AG04450 (cell line): ENCODE measurements at regions not wholly inside any gene's neighbourhood (a gene's known extent, or its start where the extent isn't known, plus 50 kb on each side); places are given as distances from the start of the nearest gene placed in this dataset.

Experiments used
- CTCF ChIA-PET: fragments of 300-600, 350-600 bp; formaldehyde crosslinking; extraction: SDS; loops from one replicate; lab custom pipeline; 2022; ENCODE audit warnings: antibody characterized with exemption, inconsistent platforms; lab: Charles Lee
- POLR2A ChIA-PET: fragments of 350-600 bp; formaldehyde crosslinking; extraction: SDS; loops from one replicate; lab custom pipeline; 2021; ENCODE audit warnings: antibody characterized with exemption, inconsistent platforms; lab: Yijun Ruan, JAX
- DNase-seq: peaks from one replicate; pipeline ENCODE4 v3.0.0-alpha.2; 2011; ENCODE audit warnings: low read depth, low spot score
- H3K27ac ChIP-seq: one replicate; pipeline ENCODE4 v1.5.1; 2012; ENCODE audit warnings: low read depth, low read length, control low read depth
- H3K27me3 ChIP-seq: one replicate; pipeline ENCODE4 v1.6.0; 2012; ENCODE audit warnings: low read length; ENCODE audit not compliant: control insufficient read depth, insufficient read depth
- H3K4me3 ChIP-seq: 2 replicates; pipeline ENCODE4 v1.5.1; 2011; ENCODE audit warnings: mild to moderate bottlenecking, low read depth, low read length, control low read depth
- H3K9me3 ChIP-seq: 2 replicates; pipeline ENCODE4 v1.5.1; 2012; ENCODE audit warnings: low read length; ENCODE audit not compliant: control insufficient read depth, insufficient read depth
- CTCF ChIP-seq: IDR thresholded peaks from 2 replicates; pipeline ENCODE4 v1.5.1; 2011; ENCODE audit warnings: low read depth, low read length, control low read depth, inconsistent platforms

GRCh38 chr12:86662464-86662863 lies 406.3 kb upstream of the MGAT4C start:
- CTCF ChIA-PET, result interaction anchor here (0.5 kb wide), 1 partner anchor 17 kb away, joined by 3 read pairs; no protein-coding TSS in a partner anchor
- Histone ChIP-seq H3K27me3 (no peaks in the 10 kb centered on the region), H3K27ac (no peak overlapping the region), H3K9me3 (no peaks in the 10 kb centered on the region), H3K4me3 (no peak overlapping the region)
- no peak for DNase-seq
- no peak for TF ChIP-seq CTCF
- POLR2A ChIA-PET, result no interaction called here

DNA sequence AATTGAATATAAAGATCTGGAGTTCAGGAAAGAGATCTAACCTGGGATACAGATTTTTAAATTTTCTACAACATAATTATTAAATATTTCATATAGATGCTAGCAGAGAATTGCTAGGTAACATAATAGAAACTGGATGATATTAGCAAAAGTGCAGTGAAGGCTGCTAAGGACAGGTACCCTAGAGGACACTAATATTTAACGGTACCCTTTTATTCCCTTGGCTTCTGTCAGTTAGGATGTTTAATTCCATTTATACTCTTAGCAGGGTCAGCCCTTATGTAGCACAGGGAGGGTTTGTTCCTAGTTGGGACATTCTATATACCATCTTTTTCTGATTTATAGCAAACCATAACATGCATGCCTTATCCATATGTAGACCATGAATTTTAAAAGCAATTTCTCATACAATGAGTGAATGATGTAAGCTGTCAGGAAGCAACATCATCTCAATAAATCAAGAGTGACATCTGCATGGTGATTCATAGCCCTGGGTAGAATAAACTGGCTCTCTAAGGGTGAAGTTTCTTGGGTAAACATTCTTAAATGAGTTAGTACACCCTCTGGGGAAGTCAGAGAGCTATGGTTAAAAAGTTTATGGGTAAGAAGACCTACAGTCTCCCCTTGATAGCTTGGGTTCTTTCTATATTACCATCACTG lies 404.4 kb upstream of the MGAT4C start:
- CTCF ChIA-PET, result no interaction called here

GRCh38 chr12:86659985-86660384 lies 403.8 kb upstream of the MGAT4C start:
- Histone ChIP-seq H3K27me3 (no peaks in the 10 kb centered on the region), H3K9me3 (no peaks in the 10 kb centered on the region), H3K4me3 (no peak overlapping the region), H3K27ac (no peak overlapping the region)
- ChIA-PET POLR2A (no interaction called here), CTCF (no interaction called here)
- no peak for TF ChIP-seq CTCF
- DNase-seq, result no peak

More for the DNA sequence above, 404.4 kb upstream of the MGAT4C start:
- H3K4me3 ChIP-seq, result no peak overlapping the region
- TF ChIP-seq CTCF, result no peak
- POLR2A ChIA-PET, result no interaction called here
- DNase-seq, result no peak
- no peak overlapping the region for H3K27ac ChIP-seq
- no peaks in the 10 kb centered on the region for H3K27me3 ChIP-seq
- no peaks in the 10 kb centered on the region for H3K9me3 ChIP-seq

- POLR2A ChIA-PET, result no interaction called here
- no peak for DNase-seq
- no peak overlapping the region for H3K27ac ChIP-seq
- H3K9me3 ChIP-seq, result no peaks in the 10 kb centered on the region
- CTCF ChIA-PET, result no interaction called here
- H3K27me3 ChIP-seq, result no peaks in the 10 kb centered on the region
- no peak overlapping the region for H3K4me3 ChIP-seq
- TF ChIP-seq CTCF, result no peak
Measured at GRCh38 chr12:86658303-86658702, 402.1 kb upstream of the MGAT4C start.

GRCh38 chr12:86647800-86648199 lies 391.6 kb upstream of the MGAT4C start:
- POLR2A ChIA-PET, result no interaction called here
- TF ChIP-seq CTCF, result no peak
- H3K9me3 ChIP-seq, result no peaks in the 10 kb centered on the region
- CTCF ChIA-PET, result no interaction called here
- H3K27me3 ChIP-seq, result no peaks in the 10 kb centered on the region
- H3K27ac ChIP-seq, result no peak overlapping the region
- H3K4me3 ChIP-seq, result no peak overlapping the region
- no peak for DNase-seq
